SW 1271 (cell line): ENCODE measurements at regions not wholly inside any gene's neighbourhood (a gene's known extent, or its start where the extent isn't known, plus 50 kb on each side); places are given as distances from the start of the nearest gene placed in this dataset.

ENCODE experiments used
- DNase-seq, 2 experiments: peaks; one replicate each; lab custom pipeline; 2025; lab: John Stamatoyannopoulos, UW

- DNase-seq: no peak
These were observed 240.2 kb downstream of the ANAPC1 start for GRCh38 chr2:111643759-111644158.

- no peak for DNase-seq
These were observed 236.6 kb downstream of the ANAPC1 start for GRCh38 chr2:111647359-111647758.

GRCh38 chr2:111652038-111652437 is 232.0 kb downstream of the ANAPC1 start:
- DNase-seq: no peak

- no peak for DNase-seq
These were observed 231.3 kb downstream of the ANAPC1 start for GRCh38 chr2:111652681-111653080.

GRCh38 chr2:111653103-111653624 is 230.8 kb downstream of the ANAPC1 start:
- no peak for DNase-seq

- DNase-seq: no peak
These were observed 230.1 kb downstream of the ANAPC1 start for GRCh38 chr2:111653913-111654312.

GRCh38 chr2:111654829-111655228 is 229.2 kb downstream of the ANAPC1 start:
- no peak for DNase-seq

GRCh38 chr2:111656436-111656835 is 227.6 kb downstream of the ANAPC1 start:
- DNase-seq: no peak

- DNase-seq: no peak
These were observed 227.1 kb downstream of the ANAPC1 start for GRCh38 chr2:111656894-111657293.

- no peak for DNase-seq
These were observed 226.5 kb downstream of the ANAPC1 start for GRCh38 chr2:111657351-111657975.

GRCh38 chr2:111659361-111660333 is 224.3 kb downstream of the ANAPC1 start:
- DNase-seq: peak in 1 of 2 experiments; percentile 26

- DNase-seq: no peak
These were observed 223.2 kb downstream of the ANAPC1 start for GRCh38 chr2:111660811-111661210.

- DNase-seq: no peak
These were observed 222.6 kb downstream of the ANAPC1 start for GRCh38 chr2:111661286-111661940.

- no peak for DNase-seq
These were observed 221.8 kb downstream of the ANAPC1 start for GRCh38 chr2:111662039-111662770.

- DNase-seq: no peak
These were observed 221.1 kb downstream of the ANAPC1 start for GRCh38 chr2:111662771-111663470.

- DNase-seq: no peak
These were observed 220.3 kb downstream of the ANAPC1 start for GRCh38 chr2:111663471-111664274.

- no peak for DNase-seq
These were observed 219.6 kb downstream of the ANAPC1 start for GRCh38 chr2:111664275-111664850.

GRCh38 chr2:111665011-111665410 is 219.0 kb downstream of the ANAPC1 start:
- no peak for DNase-seq

GRCh38 chr2:111665551-111666116 is 218.4 kb downstream of the ANAPC1 start:
- DNase-seq: no peak

GRCh38 chr2:111666160-111666559 is 217.8 kb downstream of the ANAPC1 start:
- no peak for DNase-seq
